ENCODE measurements at regions not wholly inside any gene's neighbourhood (a gene's known extent, or its start where the extent isn't known, plus 50 kb on each side); places are given as distances from the start of the nearest gene placed in this dataset.

GRCh38 chr9:105873801-105874200, 179.5 kb downstream of the TMEM38B start:
- Histone ChIP-seq H3K4me3 (no peak overlapping the region), H3K27ac (no peak overlapping the region), H3K9ac (ENCODE audit: insufficient read length) (no peak overlapping the region), H3K36me3 (ENCODE audit: insufficient read depth, low read length) (no peaks in the 10 kb centered on the region), H3K9me3 (ENCODE audit: low read depth, low read length) (no peaks in the 10 kb centered on the region)
- TF ChIP-seq FOXP2 (optimal IDR thresholded peaks at IDR 0.05; ENCODE audit: control extremely low read depth, extremely low read length, insufficient read depth) = no peak
- TF ChIP-seq POLR2AphosphoS5 (IDR thresholded peaks at IDR 0.05; ENCODE audit: borderline replicate concordance, low read depth, low read length) = no peak
- no peak for TF ChIP-seq EZH2 (IDR thresholded peaks at IDR 0.05)
- no peak for DNase-seq (ENCODE audit: low read depth, low spot score)

- Histone ChIP-seq H3K9ac (ENCODE audit: insufficient read length) (no peak overlapping the region), H3K4me3 (no peak overlapping the region), H3K36me3 (ENCODE audit: insufficient read depth, low read length) (no peaks in the 10 kb centered on the region), H3K27ac (no peak overlapping the region), H3K9me3 (ENCODE audit: low read depth, low read length) (no peaks in the 10 kb centered on the region)
- no peak for TF ChIP-seq FOXP2 (optimal IDR thresholded peaks at IDR 0.05; ENCODE audit: control extremely low read depth, extremely low read length, insufficient read depth)
- no peak for TF ChIP-seq POLR2AphosphoS5 (IDR thresholded peaks at IDR 0.05; ENCODE audit: borderline replicate concordance, low read depth, low read length)
- DNase-seq (ENCODE audit: low read depth, low spot score) = no peak
Observed at GRCh38 chr9:105877721-105878120, 183.4 kb downstream of the TMEM38B start.

GRCh38 chr9:105879181-105879580, 184.8 kb downstream of the TMEM38B start:
- no peak overlapping the region for H3K9ac ChIP-seq (ENCODE audit: insufficient read length)
- no peak overlapping the region for H3K27ac ChIP-seq
- no peak for DNase-seq (ENCODE audit: low read depth, low spot score)
- H3K9me3 ChIP-seq (ENCODE audit: low read depth, low read length) = no peaks in the 10 kb centered on the region
- no peak overlapping the region for H3K4me3 ChIP-seq
- no peak for TF ChIP-seq EZH2 (IDR thresholded peaks at IDR 0.05)
- no peak for TF ChIP-seq FOXP2 (optimal IDR thresholded peaks at IDR 0.05; ENCODE audit: control extremely low read depth, extremely low read length, insufficient read depth)
- TF ChIP-seq POLR2AphosphoS5 (IDR thresholded peaks at IDR 0.05; ENCODE audit: borderline replicate concordance, low read depth, low read length) = no peak
- H3K36me3 ChIP-seq (ENCODE audit: insufficient read depth, low read length) = no peaks in the 10 kb centered on the region

- TF ChIP-seq POLR2AphosphoS5 (IDR thresholded peaks at IDR 0.05; ENCODE audit: borderline replicate concordance, low read depth, low read length) (no peak), FOXP2 (optimal IDR thresholded peaks at IDR 0.05; ENCODE audit: control extremely low read depth, extremely low read length, insufficient read depth) (no peak), EZH2 (IDR thresholded peaks at IDR 0.05) (no peak)
- Histone ChIP-seq H3K27ac (no peak overlapping the region), H3K9ac (ENCODE audit: insufficient read length) (no peak overlapping the region), H3K4me3 (no peak overlapping the region), H3K9me3 (ENCODE audit: low read depth, low read length) (no peaks in the 10 kb centered on the region), H3K36me3 (ENCODE audit: insufficient read depth, low read length) (no peaks in the 10 kb centered on the region)
- DNase-seq (ENCODE audit: low read depth, low spot score) = no peak
Observed at GRCh38 chr9:105880517-105880916, 186.2 kb downstream of the TMEM38B start.

GRCh38 chr9:105881021-105881420, 186.7 kb downstream of the TMEM38B start:
- H3K9ac ChIP-seq (ENCODE audit: insufficient read length) = no peak overlapping the region
- no peaks in the 10 kb centered on the region for H3K36me3 ChIP-seq (ENCODE audit: insufficient read depth, low read length)
- H3K27ac ChIP-seq = no peak overlapping the region
- TF ChIP-seq POLR2AphosphoS5 (IDR thresholded peaks at IDR 0.05; ENCODE audit: borderline replicate concordance, low read depth, low read length) (no peak), EZH2 (IDR thresholded peaks at IDR 0.05) (no peak)
- no peak for DNase-seq (ENCODE audit: low read depth, low spot score)
- no peak overlapping the region for H3K4me3 ChIP-seq
- no peaks in the 10 kb centered on the region for H3K9me3 ChIP-seq (ENCODE audit: low read depth, low read length)

DNA sequence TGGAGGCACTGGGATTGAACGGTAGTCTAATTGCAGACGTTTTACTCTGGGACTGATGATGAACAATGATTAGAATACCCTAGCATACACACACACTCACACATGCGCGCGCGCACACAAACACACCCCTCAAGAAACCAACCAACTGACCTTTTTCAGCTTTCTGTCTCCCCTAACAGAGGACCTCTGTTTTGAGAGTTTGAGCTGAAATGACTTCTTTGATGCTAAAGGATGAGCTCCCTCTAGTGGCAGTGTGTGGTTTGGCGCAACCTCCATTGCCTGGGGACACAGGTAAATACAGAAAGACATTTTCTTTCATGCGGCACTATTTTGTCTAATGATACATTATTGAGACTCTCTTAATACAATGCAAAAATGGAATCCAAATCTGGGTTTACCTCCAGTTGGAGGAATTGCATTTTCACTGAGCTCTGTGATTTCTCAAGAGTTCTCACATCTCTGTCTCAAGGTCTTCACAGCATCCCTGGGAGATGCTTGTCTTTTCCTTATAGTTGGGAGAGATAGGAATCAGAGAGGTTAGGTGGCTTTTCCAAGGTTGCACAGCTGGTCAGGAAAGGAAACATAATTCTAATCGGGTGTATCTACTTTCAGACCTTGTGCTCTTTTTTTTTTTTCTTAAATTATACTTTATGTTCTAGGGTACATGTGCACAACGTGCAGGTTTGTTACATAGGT, 187.5 kb downstream of the TMEM38B start:
- Histone ChIP-seq H3K4me3 (no peak overlapping the region), H3K9me3 (ENCODE audit: low read depth, low read length) (no peaks in the 10 kb centered on the region), H3K9ac (ENCODE audit: insufficient read length) (no peak overlapping the region), H3K27ac (no peak overlapping the region), H3K36me3 (ENCODE audit: insufficient read depth, low read length) (no peaks in the 10 kb centered on the region)
- DNase-seq (ENCODE audit: low read depth, low spot score) = peak; percentile 16
- TF ChIP-seq EZH2 (IDR thresholded peaks at IDR 0.05) (no peak), FOXP2 (optimal IDR thresholded peaks at IDR 0.05; ENCODE audit: control extremely low read depth, extremely low read length, insufficient read depth) (no peak), POLR2AphosphoS5 (IDR thresholded peaks at IDR 0.05; ENCODE audit: borderline replicate concordance, low read depth, low read length) (no peak)

DNA sequence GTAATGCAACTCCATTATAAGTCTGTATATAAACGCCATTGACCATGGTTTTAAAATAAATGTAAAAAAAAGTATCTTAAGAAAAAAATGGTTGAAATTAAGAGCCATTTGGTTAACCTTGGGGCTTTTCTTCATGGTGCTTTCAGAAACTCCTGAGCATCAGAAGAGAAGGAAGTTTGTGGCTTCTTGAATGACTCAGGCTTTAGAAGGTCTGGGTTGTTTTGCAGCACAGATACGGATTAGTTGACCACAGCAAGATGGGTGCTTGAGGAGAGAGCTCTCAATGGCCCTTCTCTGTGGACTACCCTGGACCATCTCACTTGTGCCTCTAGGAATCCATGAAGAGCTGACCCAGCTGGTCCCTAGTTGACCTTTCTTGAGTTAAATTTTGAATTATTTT, 189.5 kb downstream of the TMEM38B start:
- TF ChIP-seq EZH2 (IDR thresholded peaks at IDR 0.05) = no peak
- TF ChIP-seq POLR2AphosphoS5 (IDR thresholded peaks at IDR 0.05; ENCODE audit: borderline replicate concordance, low read depth, low read length) = no peak
- no peak for TF ChIP-seq FOXP2 (optimal IDR thresholded peaks at IDR 0.05; ENCODE audit: control extremely low read depth, extremely low read length, insufficient read depth)
- H3K9me3 ChIP-seq (ENCODE audit: low read depth, low read length) = no peaks in the 10 kb centered on the region
- H3K36me3 ChIP-seq (ENCODE audit: insufficient read depth, low read length) = no peaks in the 10 kb centered on the region
- no peak overlapping the region for H3K27ac ChIP-seq
- no peak overlapping the region for H3K4me3 ChIP-seq
- no peak overlapping the region for H3K9ac ChIP-seq (ENCODE audit: insufficient read length)
- DNase-seq (ENCODE audit: low read depth, low spot score) = no peak

- Histone ChIP-seq H3K9ac (ENCODE audit: insufficient read length) (no peak overlapping the region), H3K36me3 (ENCODE audit: insufficient read depth, low read length) (no peaks in the 10 kb centered on the region), H3K4me3 (no peak overlapping the region), H3K9me3 (ENCODE audit: low read depth, low read length) (no peaks in the 10 kb centered on the region), H3K27ac (no peak overlapping the region)
- TF ChIP-seq FOXP2 (optimal IDR thresholded peaks at IDR 0.05; ENCODE audit: control extremely low read depth, extremely low read length, insufficient read depth) (no peak), EZH2 (IDR thresholded peaks at IDR 0.05) (no peak), POLR2AphosphoS5 (IDR thresholded peaks at IDR 0.05; ENCODE audit: borderline replicate concordance, low read depth, low read length) (no peak)
- DNase-seq (ENCODE audit: low read depth, low spot score) = no peak
Observed at GRCh38 chr9:105884416-105884815, 190.1 kb downstream of the TMEM38B start.

DNA sequence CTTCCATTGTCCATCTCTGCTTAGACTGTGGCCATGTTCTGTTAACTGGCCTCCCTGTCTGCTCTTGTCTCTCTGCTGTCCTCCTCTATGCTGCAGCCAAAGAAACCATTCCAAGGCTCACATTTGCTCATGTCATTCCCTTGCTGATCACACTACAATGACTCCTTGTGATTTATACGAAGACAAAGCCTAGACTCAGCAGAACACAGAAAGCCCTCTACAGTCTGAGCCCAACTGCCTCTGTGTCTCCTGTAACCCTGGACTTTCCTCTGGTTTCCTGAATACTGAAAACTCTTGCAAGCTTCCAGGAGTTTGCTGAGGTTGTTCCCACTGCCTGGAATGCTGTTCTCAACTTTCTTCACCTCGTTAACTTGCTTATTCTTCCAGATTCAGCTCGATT, 191.8 kb downstream of the TMEM38B start:
- no peak overlapping the region for H3K4me3 ChIP-seq
- no peak for DNase-seq (ENCODE audit: low read depth, low spot score)
- no peak for TF ChIP-seq EZH2 (IDR thresholded peaks at IDR 0.05)
- TF ChIP-seq FOXP2 (optimal IDR thresholded peaks at IDR 0.05; ENCODE audit: control extremely low read depth, extremely low read length, insufficient read depth) = no peak
- no peak for TF ChIP-seq POLR2AphosphoS5 (IDR thresholded peaks at IDR 0.05; ENCODE audit: borderline replicate concordance, low read depth, low read length)
- H3K9me3 ChIP-seq (ENCODE audit: low read depth, low read length) = no peaks in the 10 kb centered on the region
- no peak overlapping the region for H3K27ac ChIP-seq
- no peak overlapping the region for H3K9ac ChIP-seq (ENCODE audit: insufficient read length)
- no peaks in the 10 kb centered on the region for H3K36me3 ChIP-seq (ENCODE audit: insufficient read depth, low read length)

Measured in SK-N-MC (cell line).